ENCODE measurements at regions not wholly inside any gene's neighbourhood (a gene's known extent, or its start where the extent isn't known, plus 50 kb on each side); places are given as distances from the start of the nearest gene placed in this dataset.

DNA sequence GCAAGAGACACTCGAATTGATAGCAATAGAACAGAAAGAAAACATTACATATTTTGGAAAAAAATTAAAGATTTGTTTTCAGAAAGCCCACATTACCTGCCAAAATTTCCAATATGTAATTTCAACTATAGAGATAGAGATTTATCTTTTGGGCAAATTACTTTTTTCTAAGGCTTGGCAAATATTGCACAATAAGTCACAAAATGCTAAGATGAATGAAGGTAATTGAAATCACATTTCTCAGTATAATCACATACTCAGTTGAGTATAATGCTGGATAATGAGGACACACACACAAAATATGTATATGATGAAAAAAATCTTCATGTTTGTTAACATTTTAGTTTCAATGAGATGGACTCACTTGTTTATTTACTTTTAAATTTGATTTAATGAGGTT is 189.2 kb upstream of the STXBP6 start:
- no peak for TF ChIP-seq CTCF (IDR thresholded peaks at IDR 0.05)
- no peak for TF ChIP-seq POLR2A (IDR thresholded peaks at IDR 0.05)
- no peak overlapping the region for H3K4me3 ChIP-seq (ENCODE audit: low read depth, poor library complexity, severe bottlenecking)
- WGBS, 2 donors, result 54 to 62% methylated on average over 1 of the region's 1 CpG
- no peak for DNase-seq (ENCODE audit: low spot score in 2 of 2)
- intact Hi-C loops (cut with DNase I; ENCODE audit: low total_unique reads), result no loop called here

DNA sequence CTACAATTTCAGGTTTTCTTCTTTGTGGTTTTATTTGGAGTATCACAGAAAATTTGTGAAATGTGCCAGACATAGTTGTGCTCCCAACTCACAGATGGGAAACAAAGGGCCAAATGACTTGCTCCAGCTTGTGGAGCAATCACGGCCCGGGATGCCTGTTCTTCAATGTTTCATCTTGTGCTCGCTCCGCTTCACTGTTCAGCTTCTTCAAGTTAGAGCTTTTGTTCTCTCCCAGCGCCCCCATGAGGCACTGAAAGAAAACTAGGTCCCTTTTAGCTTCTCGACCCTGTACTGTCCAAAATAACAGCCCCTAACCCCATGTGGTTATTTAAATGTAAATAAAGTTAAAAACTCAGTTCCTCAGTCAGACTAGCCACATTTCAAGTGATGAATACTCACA is 187.9 kb upstream of the STXBP6 start:
- intact Hi-C loops (cut with DNase I; ENCODE audit: low total_unique reads), result no loop called here
- H3K4me3 ChIP-seq (ENCODE audit: low read depth, poor library complexity, severe bottlenecking), result no peak overlapping the region
- 9 to 13% methylated on average over 6 of the region's 6 CpGs for WGBS, 2 donors
- no peak for DNase-seq (ENCODE audit: low spot score in 2 of 2)
- no peak for TF ChIP-seq CTCF (IDR thresholded peaks at IDR 0.05)
- no peak for TF ChIP-seq POLR2A (IDR thresholded peaks at IDR 0.05)

DNA sequence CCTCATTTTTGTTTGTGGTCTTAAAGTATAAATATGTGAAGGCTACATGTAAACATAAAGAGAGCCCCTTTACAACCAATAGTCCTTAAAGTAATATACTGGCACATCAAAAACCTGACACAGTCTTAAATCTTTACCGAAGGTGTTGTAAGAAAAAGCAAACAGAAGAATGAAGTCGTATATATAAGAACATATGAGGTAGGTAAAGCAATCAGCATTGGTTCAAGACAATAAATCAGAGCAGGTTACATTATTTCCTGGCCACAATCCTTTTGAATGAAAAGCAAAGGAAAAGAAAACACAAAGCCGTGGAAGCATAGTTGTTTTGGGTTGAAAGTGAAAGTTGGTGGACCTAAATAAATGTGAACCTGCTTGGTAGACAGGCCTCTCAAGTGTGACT is 183.7 kb upstream of the STXBP6 start:
- no peak overlapping the region for H3K4me3 ChIP-seq (ENCODE audit: low read depth, poor library complexity, severe bottlenecking)
- intact Hi-C loops (cut with DNase I; ENCODE audit: low total_unique reads), result no loop called here
- WGBS, 2 donors, result 41 to 42% methylated on average over 3 of the region's 3 CpGs
- DNase-seq (ENCODE audit: low spot score in 2 of 2), result no peak
- TF ChIP-seq CTCF (IDR thresholded peaks at IDR 0.05) (no peak), POLR2A (IDR thresholded peaks at IDR 0.05) (no peak)

GRCh38 chr14:25231004-25231403 is 181.1 kb upstream of the STXBP6 start:
- intact Hi-C loops (cut with DNase I; ENCODE audit: low total_unique reads), result no loop called here
- H3K4me3 ChIP-seq (ENCODE audit: low read depth, poor library complexity, severe bottlenecking), result no peak overlapping the region
- no peak for DNase-seq (ENCODE audit: low spot score in 2 of 2)
- WGBS, 2 donors, result 68 to 76% methylated on average over 4 of the region's 4 CpGs
- TF ChIP-seq POLR2A (IDR thresholded peaks at IDR 0.05) (no peak), CTCF (IDR thresholded peaks at IDR 0.05) (no peak)

GRCh38 chr14:25226214-25226613 is 176.3 kb upstream of the STXBP6 start:
- DNase-seq (ENCODE audit: low spot score in 2 of 2), result no peak
- 50 to 53% methylated on average over 3 of the region's 3 CpGs for WGBS, 2 donors
- TF ChIP-seq POLR2A (IDR thresholded peaks at IDR 0.05), result no peak
- no peak for TF ChIP-seq CTCF (IDR thresholded peaks at IDR 0.05)
- no peak overlapping the region for H3K4me3 ChIP-seq (ENCODE audit: low read depth, poor library complexity, severe bottlenecking)
- intact Hi-C loops (cut with DNase I; ENCODE audit: low total_unique reads), result no loop called here

- no peak for DNase-seq (ENCODE audit: low spot score in 2 of 2)
- no peak for TF ChIP-seq POLR2A (IDR thresholded peaks at IDR 0.05)
- TF ChIP-seq CTCF (IDR thresholded peaks at IDR 0.05), result no peak
- no peak overlapping the region for H3K4me3 ChIP-seq (ENCODE audit: low read depth, poor library complexity, severe bottlenecking)
- intact Hi-C loops (cut with DNase I; ENCODE audit: low total_unique reads), result no loop called here
Observed at GRCh38 chr14:25222256-25222655, 172.3 kb upstream of the STXBP6 start.

Data from lower leg skin (tissue), 4 donors.